Activated T-cell treated with anti-CD3 and anti-CD28 coated beads, Interleukin-2, amount 50 U/mL, for 48 hours (primary cell): ENCODE measurements at regions not wholly inside any gene's neighbourhood (a gene's known extent, or its start where the extent isn't known, plus 50 kb on each side); places are given as distances from the start of the nearest gene placed in this dataset.
A peak's percentile ranks its signal among the peaks of the same experiment; 100 is the strongest.
"Not testable (repeated sequence)": the region's sequence is repeated elsewhere in the genome, so short reads cannot be mapped to it uniquely, and the experiment has no call there.

Experiments
- DNase-seq, 2 experiments: peaks; one replicate each; pipeline ENCODE4 v3.0.0-alpha.2; 2020

DNA sequence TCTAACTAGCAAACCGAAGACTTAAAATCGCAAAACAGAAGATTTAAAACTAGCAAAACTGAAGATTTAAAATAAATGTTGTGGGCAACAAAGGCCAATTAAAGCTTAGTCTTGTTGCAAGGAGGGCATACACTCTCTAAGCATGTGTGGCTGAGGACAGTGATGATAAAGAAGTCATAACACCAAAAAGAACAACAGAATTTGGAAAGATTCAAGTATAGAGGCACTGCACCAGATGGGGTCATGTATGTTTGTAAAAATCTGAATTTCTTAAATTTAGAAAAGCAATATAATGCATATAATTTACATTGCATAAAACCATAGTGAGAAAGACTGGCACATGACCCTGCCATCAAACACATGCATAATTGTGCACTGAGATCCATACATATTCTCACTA, 743.8 kb downstream of the TAF11L14 start:
- DNase-seq = no peak

DNA sequence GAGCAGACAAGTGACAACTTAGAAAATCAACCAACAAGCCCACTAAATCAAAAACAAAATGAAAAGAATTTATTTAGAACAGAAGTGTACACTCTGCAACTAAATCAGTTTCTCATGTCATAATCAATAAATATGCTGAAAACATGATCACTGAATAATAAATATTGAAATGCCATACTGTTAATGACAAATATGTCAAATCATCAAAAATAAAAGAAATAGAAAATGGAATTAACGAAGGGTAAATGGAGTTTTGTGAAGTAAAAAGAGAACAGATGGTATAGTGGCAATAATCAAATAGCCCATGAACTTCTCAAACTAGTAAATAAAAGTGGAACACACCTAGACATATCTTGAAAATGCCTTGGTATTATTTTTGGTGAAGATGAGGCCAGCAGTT, 744.9 kb downstream of the TAF11L14 start:
- DNase-seq = no peak

DNA sequence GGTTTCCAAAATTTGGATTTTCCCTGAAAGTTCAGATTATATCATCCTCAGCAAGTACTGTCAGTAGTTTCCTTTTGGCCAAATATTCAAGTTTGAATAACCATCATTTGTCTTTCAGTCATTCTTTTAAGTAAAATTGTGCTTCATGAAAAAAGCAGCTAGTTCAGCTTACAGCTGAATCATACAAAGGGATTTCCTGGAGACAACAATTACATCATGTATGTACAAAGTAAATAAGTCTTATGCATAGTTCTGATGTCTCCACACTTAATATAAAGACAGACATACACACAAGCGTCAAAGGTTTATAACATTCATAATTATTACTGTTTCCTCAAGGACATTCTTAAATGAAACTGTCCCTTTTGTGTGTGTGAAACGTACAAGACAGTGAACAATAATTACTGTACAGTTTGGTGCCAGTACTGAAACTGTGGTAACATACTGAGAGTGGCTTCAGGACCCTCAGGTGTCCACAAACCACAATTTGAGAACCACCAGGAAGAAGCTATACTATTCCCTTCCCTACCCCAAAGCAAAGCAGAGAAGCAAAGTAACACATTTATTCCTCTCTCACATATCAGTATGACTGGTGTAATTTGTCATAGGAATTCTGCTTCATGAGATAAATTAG, 746.6 kb downstream of the TAF11L14 start:
- no peak for DNase-seq

DNA sequence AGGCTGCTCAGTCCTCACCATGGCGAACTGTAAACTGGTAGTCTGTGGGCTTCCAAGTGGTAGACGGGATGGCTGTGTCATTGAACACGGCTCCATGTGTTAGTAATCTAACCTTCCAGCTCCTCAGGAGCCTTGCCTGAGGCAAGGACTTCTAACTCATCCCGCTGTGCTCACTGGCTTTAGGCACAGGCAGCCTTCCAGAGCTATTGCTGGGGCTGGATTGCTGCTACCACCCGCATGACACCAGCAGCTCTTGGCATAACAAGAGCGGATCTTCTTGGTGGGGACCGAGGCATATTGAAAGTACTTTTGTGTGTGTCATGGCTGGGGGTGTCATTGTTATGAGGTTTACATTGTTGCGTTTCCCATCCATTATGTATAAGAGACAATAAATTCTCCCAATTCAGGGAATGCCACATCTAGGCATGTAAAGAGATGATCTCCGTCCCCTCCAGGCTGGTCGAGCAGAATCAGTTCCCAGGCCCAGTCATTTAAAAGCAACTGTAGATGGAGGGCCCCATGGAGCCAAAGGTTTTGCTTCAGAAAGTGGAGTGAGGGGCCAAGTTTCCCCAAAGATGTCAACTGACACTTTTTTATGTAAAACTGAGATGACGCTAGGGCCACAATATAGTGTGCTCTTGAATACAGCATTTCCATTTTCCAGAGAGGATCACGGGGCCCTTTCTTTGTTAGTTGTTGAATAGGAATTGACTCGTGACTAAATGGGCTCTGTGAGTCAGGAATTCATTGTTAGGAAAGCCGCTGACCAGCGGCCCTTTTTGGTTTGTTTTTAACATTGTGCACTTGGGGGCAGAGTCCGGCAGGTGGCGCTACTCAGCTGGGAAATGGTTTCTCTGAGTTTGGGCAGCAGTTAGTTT, 759.5 kb downstream of the TAF11L14 start:
- DNase-seq = peak; percentile 60 to 66

DNA sequence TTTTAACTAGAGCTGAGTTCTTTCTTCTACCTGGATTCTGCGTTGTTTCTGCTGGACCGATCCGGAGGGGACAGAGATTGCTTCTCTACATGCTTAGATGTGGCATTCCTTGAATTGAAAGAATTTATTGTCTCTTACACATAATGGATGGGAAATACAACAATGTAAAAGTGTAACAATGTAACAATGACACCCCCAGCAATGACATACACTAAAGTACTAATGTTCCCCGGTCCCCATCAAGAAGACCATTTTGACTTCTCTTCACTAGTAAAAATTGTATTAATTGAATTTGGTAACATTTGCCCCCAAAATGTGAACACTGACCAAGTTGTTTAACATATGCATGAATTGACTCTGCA, 760.2 kb downstream of the TAF11L14 start:
- DNase-seq = no peak

DNA sequence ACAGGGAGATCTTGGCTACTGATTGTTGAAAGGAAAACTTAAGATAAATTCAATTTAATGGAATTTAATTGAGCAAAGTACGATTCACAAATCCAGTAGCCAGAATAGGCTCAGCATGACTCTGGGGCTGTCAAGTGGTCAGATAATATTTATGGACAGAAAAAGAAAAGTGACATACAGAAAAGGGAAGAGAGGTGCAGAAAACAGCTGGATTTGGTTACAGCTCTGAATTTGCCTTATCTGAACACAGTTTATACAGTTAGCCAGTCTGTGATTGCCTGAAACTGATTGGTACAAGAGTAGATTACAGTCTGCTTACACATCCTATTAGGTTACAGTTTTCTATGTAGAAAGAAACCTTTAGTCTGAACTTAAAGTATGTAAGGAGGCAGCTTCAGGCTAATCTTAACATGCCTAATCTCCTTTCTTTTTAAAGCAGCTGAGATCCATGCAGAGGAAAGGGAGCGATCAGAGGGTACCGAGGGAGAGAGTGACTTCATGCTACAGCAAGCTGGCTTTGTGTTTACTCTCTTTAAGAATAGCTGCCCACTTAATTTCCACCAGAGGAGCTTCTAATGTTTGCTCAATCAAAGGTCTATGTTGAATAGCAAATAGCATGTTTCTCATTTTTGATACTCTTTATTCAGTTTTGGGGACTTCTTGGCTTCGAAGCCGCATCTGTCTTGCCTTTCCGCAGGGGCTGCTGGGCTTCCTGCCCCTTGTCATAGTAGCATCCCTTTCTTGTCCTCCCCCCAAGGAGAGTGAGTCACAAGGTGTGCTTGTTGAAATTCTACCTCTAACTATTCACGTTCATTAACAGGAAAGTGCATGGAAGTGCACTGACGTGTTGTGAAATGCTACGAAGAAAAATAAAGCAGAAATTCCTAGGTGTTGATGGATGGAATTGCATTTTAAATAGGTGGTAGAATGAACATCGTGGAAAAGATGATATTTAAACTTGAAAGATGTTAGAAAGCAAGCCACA, 761.2 kb downstream of the TAF11L14 start:
- no peak for DNase-seq

DNA sequence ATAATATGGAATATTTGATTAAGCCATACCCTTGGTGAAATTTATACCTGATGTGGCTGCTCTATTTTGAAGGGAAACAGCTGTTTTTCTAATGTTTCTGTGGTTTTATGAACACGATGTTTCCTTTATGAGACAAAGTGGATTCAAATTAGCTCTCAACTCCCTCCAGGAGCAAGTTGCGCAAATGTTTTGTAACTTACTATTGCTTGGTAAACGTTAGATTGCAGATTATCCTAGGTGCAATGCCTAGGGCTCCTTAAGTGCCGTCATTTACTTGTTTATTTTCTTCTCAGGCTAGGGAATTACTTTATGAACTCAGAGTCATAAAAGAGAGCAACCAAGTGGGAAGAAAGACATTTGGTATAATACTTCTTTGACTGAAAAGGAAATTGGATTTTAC, 763.1 kb downstream of the TAF11L14 start:
- no peak for DNase-seq

DNA sequence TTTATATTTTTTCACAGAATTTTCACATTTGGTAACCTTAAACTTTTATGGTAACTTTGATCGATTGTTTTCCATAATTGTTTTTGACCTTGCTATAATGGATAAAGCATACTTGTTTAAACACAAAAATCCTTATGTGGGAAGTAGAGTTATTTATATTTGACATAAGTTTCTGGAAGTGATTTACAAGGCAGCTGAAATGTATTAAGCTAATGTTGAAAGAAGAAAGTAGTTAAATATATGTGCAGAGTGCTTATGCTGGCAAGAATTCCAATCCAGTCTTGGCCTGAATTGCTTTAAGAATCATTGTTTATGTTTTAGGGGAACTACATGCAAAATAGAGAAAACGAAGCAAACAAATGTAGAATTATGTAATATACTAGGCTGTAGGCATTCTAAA, 763.6 kb downstream of the TAF11L14 start:
- no peak for DNase-seq

DNA sequence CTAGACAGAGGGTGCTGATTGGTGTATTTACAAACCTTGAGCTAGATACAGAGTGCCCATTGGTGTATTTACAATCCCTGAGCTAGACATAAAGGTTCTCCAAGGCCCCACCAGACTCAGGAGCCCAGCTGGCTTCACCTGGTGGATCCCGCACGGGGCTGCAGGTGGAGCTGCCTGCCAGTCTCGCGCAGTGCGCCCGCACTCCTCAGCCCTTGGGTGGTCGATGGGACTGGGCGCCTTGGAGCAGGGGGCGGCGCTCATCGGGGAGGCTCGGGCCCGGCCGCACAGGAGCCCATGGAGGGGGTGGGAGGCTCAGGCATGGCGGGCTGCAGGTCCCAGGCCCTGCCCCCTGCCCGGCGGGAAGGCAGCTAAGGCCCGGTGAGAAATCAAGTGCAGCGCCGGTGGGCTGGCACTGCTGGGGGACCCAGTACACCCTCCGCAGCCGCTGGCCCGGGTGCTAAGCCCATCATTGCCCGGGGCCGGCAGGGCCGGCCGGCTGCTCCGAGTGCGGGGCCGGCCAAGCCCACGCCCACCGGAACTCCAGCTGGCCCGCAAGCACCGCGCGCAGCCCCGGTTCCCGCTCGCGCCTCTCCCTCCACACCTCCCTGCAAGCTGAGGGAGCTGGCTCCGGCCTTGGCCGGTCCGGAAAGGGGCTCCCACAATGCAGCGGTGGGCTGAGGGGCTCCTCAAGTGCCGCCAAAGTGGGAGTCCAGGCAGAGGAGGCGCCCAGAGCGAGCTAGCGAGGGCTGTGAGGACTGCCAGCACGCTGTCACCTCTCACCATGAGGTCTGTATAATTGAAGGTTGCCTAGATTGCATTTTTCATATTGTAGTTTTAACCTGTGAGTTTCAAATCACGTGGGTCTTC, 765.4 kb downstream of the TAF11L14 start:
- DNase-seq = not testable (repeated sequence)

DNA sequence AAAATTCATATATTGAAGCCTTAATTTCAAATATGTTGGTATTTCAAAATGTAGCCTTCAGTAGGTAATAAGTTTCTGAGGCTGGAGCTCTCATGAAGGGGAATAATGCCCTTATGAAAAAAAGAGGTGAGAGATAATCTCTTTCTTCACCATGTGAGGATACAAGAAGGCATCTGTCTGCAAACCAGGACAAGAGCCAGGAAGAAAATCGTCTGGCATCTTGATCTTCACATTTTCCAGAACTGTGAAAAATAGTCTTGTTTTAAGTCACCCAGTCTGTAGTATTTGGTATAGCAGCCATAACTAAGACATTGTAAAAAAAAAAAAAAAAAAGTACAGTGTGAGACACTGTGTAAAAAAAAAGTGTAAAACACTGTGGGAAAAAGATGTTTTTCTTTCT, 768.9 kb downstream of the TAF11L14 start:
- no peak for DNase-seq

DNA sequence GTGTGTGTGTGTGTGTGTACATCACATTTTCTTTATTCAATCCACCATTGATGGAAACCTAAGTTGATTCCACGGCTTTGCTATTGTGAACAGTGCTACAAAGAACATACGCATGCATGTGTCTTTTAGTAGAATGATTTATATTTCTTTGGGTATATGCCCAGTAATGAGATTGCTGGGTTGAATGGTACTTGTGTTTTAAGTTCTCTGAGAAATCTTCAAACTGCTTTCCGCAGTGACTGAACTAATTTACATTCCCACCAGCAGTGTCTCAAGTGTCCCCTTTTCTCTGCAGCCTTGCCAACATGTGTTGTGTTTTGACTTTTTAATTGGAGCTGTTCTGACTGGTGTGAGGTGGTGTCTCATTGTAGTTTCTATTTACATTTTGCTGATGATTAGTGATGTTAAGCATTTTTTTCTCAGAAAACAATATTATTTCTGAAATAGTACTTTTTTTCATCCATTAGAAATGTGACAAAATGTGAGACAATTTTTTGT, 769.7 kb downstream of the TAF11L14 start:
- no peak for DNase-seq

DNA sequence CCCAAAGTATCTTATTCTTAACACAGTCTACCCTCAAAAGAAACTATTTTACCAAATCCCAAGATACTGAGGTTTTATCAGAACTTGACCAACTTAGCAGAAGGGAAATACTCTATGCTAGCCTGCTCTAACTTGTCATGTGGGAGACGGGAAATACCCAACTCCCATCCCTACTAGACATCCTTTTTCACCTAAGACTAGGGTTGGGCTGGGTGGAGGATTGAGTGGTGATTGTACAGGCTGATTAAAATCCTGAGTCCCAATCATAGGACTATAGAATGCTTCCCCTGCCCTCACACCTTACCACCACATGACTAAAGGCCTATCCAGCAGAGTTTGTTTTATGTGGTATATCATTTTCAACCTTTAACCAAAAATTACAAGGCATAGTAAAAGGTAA, 786.5 kb downstream of the TAF11L14 start:
- no peak for DNase-seq

DNA sequence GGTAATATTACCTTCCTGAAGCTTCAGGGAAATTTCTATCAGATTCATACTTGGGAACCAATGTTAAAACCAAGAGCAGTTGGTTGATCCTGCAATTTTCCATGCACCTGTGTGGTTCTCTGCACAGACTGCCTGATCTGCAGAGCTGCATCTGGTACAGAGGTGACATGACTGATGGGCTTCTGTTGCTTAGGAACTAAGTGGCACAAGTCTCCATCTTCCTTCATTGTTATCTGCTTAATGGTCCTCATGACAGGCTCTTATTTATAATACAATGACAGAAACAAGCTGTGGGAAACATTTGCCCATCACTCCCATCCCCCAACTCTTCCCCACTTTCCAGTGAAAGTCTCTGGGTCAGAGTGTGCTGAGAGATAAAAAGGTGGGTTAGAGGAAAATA, 799.1 kb downstream of the TAF11L14 start:
- DNase-seq = no peak

DNA sequence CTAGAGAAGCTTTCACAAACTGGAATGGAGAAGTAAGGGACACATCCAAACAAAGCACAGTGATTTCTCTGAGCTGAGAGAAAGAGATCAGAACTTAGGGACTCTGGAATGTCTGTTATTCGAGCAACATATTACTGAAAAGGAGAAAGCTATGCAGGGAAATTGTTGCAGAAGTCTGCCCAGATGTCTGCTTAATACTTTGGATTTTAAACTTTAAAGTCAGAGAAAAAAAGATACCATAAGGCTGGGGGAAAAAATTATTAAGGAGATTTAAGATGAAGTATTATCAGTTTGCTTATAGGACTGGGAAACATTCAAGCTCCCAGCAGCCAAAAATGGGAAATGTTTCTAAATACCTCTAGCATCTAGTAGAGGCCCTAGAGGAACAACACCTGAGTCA, 803.9 kb downstream of the TAF11L14 start:
- DNase-seq = no peak

DNA sequence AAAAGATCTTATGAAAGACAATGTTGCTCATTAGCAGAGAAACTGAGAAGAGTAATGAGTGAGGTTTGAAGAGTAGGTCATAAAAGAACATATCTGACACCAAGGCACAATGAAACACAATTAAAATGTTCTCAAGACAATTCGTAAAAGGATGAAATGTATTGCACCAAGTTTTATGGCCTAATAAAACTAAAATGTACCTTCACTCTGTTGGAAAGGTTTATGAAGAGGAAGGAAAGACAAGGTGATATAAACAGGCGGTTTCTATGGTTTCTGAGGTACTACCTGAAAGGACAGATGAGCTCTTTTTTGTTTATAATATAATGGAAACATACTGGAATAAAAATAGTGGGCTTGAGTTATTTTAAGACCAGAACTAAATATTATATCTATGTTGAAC, 821.3 kb downstream of the TAF11L14 start:
- DNase-seq = no peak

DNA sequence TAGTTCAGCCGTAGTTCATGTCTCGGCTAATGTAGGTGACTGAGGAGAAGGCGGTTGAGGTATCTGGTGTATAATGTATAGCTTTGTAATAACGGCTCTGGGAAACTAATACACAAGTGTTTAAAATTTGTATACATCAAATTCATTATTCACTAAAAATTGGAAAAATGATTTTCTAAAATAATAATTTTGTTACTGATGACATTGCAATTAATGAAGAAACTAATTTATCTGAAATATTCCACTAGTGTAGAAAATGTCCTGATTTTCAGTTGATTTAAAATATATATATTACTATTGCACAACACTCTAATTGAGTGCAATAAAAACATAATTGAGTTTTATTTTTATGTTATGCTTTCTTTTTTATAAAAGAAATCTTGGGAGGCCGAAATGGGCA, 823.0 kb downstream of the TAF11L14 start:
- no peak for DNase-seq

DNA sequence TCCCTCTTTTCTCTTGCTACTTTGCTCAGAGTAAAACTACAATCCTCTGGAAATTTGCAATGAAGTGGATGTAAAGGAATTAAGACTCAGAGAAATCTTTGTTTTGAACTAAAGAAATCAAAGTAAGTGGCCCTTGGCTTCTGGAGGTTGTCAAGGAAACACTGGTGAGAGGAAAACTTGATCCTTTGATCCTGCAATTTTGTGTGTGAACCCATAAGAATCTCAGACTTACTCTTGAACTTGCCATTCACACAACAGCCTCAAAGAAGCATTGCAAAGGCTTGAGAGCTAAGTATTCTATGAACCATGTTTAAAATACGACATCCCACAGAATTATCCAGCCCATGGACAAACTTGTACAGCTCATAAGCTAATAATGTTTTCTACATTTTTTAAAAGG, 827.5 kb downstream of the TAF11L14 start:
- no peak for DNase-seq

DNA sequence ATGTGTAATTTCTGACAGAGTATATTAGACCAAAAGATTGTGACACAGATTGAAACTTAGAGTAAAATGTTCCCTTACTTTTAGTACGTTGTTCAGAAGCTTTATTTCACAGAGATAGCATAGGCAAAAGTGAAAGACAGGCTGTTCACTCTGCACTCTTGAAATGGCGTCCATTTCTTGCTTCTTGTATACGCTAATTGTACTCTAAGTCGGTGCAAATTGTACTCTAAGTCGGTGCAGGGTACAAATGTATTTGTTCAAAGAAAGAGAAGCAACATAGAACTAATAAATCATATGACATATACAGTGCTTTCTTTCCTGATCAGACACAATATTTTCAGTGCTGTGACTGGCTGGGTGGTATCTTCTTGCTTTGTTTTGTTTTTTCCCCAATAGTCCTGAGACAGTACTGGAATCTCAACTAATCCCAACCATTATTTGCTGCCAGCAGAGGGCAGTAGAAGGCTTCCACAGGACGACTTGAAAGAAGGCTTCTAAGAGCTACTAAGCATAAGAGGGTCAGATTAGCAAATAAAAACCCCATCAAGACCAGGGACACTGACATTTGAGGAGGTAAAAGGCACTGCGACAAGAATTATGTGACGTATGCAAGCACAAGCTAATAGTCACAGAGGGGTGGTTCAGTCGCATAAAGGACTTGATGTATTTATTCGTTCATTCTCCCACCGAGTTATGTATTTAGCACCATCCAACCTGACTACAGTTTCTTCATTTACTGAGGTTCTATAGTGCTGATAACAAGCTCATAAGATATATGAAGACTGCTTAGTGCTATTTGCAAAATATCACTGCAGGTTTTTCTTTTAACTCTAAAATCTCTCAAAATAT, 831.8 kb downstream of the TAF11L14 start:
- DNase-seq = peak; percentile 17 to 23

DNA sequence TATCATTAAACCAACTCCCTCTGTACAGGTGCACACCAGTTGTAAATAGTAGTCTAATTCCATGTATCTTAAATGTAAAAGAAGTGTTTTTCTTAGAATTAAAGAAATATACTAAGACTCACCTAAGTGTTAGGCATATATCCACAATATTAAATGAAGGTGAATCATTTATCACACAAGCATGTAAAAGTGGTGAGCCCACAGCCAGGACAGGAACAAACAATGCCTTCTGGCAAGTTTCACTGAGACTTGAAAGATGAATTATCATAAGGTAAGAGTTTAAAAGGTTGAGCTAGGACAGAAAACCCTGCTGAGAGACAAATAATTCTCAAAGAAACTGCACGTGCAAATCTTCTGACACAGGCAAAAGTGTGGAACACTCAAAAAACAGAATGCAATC, 832.5 kb downstream of the TAF11L14 start:
- no peak for DNase-seq

DNA sequence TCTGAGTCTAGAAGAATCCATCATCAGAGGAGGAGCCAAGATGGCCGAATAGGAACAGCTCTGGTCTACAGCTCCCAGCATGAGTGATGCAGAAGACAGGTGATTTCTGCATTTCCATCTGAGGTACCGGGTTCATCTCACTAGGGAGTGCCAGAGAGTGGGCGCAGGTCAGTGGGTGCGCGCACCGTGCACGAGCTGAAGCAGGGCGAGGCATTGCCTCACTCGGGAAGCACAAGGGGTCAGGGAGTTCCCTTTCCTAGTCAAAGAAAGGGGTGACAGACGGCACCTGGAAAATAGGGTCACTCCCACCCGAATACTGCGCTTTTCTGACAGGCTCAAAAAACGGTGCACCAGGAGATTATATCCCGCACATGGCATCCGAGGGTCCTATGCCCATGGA, 837.5 kb downstream of the TAF11L14 start:
- not testable (repeated sequence) for DNase-seq

DNA sequence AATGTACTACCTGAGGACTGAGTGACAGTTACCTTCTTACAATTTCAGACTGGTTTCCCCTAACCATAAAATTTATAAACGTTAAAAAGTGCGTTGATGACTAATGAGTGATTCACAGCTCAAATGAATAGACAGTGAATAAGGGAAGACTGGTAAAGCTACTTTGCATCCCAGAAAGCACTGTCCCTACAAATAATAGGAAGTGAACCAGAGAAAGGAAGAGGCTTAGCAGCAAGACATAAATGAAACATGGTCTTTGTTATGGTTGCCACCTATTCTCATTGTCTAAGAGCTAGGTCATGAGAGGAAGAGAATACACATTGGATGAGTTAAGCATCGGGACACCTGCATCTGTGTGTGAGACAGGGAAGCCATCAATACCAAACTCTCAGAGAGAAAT, 849.2 kb downstream of the TAF11L14 start:
- no peak for DNase-seq
